HG03432 (cell line): ENCODE measurements at regions not wholly inside any gene's neighbourhood (a gene's known extent, or its start where the extent isn't known, plus 50 kb on each side); places are given as distances from the start of the nearest gene placed in this dataset.
A peak's percentile ranks its signal among the peaks of the same experiment; 100 is the strongest.
"Not testable (repeated sequence)": the region's sequence is repeated elsewhere in the genome, so short reads cannot be mapped to it uniquely, and the experiment has no call there.

Experiments used
- ATAC-seq: cut with Tn5 transposase; IDR thresholded peaks from one replicate; pipeline ENCODE4 v1.9.1; 2021; ENCODE audit warnings: mild to moderate bottlenecking, moderate library complexity; ENCODE audit not compliant: unreplicated experiment

- ATAC-seq, result not testable (repeated sequence)
Observed at GRCh38 chr10:46095943-46096342, 49.9 kb upstream of the MSMB start.

- no peak for ATAC-seq
Observed at GRCh38 chr10:46096446-46096845, 50.4 kb upstream of the MSMB start.

DNA sequence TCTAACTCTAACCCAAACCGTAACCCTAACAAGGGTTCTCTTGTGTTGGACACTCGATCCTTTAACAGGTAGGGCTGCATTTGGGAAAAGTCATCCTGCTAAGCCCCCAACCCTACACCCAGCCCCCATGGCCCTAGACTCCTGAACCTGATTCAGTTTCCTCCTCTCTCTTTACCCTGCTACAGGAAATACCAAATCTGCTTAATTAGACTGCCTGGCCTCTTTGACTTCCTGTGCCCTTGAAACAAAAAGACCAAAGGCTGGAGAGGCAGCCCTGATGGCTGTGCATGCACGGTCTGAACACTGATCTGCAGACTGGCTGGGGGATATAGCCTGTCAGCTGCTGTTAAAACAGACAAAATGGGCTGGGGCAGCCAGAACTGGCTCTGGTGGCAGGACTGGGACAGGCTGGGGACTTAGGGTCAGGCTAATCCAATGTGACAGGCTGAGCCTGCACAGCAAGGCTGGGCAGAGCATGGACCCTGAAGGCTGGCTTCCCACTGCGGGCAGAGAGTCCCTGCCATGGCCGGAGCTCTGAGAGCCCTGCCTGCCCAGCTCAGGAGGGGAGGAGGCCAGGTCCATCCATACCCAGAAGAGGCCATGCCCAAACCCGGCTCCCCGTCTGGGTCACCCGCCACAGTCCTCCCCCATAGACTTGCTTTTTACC, 51.0 kb upstream of the MSMB start:
- ATAC-seq, result no peak

DNA sequence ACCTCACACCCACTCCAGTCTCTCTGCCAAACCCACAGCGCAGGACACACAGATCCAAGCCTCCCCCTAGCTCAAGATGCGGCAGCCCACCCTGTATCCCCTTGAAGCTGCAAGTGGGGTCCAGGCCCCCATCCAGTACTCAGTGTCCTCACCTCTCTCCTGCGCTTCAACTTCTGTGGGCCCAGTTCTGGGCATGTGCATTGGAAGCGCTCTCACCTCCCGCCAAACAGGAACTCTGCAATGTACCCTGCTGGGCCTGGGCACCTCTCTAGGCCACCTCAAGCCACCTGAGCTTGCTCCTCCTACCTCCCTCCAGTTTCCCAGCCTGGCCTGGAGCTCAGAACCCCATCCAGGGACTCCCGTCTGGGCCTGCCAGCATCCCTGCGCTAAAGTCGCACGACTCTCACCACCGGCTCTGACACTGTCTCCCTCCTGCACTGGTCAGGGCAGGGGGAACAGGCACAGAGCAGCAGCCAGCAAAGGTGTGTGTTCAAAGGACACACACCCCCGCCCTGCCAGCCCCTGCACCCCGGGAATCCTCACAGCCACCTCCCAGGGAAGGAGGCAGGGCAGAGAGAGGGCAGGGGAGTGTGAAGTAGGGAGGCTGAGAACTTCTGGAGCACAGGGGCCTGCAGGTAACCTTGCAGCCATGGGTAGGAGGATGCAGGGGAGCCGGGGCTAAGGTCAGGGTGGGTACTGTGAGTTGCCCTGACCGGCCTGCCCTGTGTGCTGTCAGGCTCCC, 51.7 kb upstream of the MSMB start:
- no peak for ATAC-seq

- no peak for ATAC-seq
Observed at GRCh38 chr10:46098386-46098785, 52.3 kb upstream of the MSMB start.

DNA sequence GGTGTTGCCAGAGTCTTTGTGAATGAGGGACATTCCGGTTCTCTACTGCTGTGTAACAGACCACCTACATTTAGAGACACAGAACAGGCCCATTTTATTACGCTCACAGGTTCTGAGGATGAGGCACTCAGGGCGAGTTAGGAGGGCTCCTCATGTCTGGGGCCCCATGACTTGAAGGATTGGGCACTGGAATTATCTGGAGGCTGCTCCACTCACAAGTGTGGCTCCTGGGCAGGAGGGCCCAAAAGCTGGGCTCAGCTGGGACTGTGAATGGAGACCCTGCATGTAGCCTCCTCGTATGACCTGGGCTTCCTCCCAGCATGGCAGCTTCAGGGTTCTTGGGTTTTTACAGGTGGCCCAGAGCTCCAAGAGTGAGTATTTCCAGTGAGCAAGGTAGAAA, 52.9 kb upstream of the MSMB start:
- not testable (repeated sequence) for ATAC-seq

DNA sequence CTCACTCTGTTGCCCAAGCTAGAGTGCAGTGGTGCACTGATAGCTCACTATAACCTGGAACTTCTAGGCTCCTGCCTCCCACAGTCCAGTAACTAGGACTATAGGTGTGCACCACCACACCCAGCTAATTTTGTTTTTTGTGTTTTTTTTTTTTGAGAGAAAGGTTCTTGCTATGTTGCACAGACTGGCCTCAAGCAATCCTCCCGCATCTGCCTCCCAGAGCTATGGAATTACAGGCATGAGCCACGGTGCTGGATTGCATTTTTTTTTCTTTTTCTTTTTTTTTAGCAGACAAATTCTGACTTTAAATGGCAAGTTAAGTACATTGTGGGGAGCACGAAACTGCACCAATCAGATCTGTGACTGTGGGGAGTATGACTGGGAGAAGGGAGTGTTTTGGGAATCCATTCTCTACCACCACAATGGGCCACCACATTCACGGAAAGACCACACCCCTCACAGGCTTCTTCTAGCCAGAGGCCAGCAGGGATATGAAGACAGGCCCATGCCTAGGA, 58.1 kb upstream of the MSMB start:
- ATAC-seq, result no peak

- ATAC-seq, result not testable (repeated sequence)
Observed at GRCh38 chr10:46105416-46105815, 59.3 kb upstream of the MSMB start.

DNA sequence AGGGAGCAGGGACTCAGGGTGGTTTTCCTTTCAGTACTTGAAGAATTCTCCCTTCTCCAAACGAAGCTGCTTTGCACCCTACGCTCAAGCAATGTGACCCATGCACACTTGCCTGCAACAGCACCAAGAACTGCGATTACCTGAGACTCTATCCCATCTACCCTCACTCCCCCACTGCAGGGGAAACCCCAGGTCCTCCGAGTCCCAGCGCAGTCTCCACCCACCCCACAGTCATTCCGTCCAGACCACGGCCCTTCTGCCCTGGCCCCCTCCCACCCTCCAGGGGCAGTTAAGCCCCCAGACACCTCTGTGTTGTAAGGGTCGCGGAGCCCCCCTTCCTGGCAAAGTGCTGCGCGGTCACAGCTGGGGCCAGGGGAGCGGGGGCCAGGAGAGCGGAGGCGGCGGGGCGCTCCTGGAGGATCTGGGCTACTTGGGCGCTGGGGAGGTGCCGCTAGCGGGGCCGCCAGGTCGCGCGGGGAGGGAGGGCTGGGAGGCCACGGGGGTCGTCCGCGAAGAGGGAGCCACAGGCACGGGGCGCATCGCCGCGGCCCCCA, 59.9 kb upstream of the MSMB start:
- ATAC-seq, result peak; percentile 39

GRCh38 chr10:46106410-46107255, 60.6 kb upstream of the MSMB start:
- ATAC-seq, result peak; percentile 98

DNA sequence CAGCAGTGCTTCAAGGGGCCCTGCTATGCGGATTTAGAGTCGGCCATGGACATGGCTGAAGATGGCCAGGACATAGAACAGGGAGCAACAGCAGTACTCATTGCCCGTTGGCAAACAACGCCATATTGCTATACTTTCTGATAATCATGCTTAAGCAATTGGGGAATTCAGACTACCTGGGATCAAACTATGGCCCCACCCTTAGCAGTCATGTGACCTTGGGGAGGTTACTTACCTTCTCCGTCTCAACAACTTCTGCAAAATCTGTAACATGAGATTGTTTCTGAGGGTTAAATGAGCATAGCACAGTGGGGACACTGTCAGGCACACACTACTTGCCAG, 62.1 kb upstream of the MSMB start:
- ATAC-seq, result not testable (repeated sequence)

DNA sequence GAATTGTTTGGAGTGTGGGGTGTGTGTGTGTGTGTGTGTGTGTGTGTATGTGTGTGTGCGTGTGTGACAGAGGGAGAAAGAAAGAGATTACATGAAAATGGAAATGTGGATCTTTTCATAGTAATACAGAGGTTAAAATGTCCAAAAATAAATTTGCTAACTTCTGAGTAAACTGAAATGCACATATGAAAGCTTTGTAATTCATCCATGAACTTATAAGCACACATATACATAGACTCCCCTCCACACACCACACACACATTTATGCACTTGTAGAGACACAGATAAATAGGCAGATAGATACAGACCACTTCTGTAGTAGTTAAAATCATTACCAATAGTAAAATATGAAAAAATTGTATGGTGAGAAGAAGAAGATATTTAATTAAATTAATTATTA, 108.2 kb upstream of the MSMB start:
- ATAC-seq, result not testable (repeated sequence)

GRCh38 chr10:46154683-46155082, 108.6 kb upstream of the MSMB start:
- not testable (repeated sequence) for ATAC-seq

DNA sequence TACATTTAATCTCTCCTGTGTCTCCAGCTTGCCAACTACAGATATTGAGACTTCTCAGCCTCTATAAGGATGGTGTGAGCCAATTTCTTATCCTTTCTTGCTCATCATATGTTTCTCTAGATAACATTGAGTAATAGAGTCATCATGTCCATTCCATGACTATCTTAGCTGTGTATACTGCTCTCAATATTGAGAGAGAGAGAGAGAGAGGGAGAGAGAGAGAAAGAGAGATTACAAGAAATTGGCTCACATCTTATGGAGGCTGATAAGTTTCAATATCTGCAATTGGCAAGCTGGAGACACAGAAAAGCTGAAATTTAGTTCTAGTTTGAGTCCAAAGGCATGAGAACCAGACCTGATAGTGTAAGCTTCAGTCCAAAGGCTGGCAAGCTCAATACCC, 110.8 kb upstream of the MSMB start:
- ATAC-seq, result not testable (repeated sequence)

- no peak for ATAC-seq
Observed at GRCh38 chr10:46169736-46170135, 117.1 kb upstream of the ANTXRL start.

GRCh38 chr10:46170789-46171188, 116.0 kb upstream of the ANTXRL start:
- no peak for ATAC-seq

DNA sequence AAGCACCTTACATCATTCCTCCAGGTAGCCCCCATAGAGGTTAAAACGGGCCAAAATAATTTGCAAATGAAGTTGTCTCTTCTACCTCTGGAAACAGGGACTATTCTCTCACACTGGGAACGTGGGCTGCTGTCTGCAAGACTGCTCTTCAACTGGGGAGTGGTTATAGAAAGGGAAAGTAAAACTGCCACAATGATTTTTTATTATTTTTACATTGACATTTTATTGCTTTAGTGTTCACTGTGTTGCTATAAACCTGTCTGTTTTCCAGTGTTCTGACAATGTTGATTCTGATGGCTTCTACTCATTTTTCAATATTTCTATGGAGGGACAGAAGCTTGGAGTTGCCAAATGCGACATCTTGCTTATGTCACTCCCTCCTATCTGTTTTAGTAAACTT, 115.1 kb upstream of the ANTXRL start:
- ATAC-seq, result no peak

DNA sequence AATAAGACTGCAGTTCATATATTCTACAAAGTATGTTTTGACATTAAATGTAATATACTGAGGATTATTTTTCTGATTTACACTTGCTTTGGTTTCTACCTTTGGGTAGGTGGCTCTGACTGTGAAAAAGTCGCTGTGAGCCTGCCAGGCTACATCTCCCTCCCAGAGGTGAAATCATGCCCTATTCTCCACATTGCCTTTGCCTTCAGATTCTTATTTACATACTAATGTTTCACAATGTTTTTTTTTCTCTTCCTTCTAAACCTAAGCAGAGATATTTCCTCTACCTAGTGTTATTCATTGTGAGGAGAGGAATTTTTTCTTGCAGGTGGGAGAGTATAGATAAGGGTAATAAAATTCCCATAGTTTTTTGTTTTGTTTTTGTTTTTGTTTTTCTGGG, 111.5 kb upstream of the ANTXRL start:
- ATAC-seq, result no peak

DNA sequence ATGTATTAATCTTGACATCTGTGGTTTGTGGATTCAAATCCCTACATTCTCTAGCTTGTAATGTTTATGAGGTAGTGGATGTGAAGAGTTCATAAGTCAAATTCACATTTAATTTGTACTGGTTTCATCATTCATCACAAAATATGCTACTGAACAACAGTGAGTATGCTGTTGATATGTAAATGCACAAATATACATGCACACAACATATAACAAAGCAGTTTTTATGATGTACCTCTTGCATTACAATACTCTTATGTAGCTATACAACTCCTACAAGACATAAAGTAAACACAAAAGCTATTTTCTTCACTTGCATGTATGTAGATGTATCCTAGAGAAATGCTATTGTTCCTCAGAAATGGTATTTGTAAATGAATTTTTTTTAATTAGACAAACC, 111.0 kb upstream of the ANTXRL start:
- ATAC-seq, result no peak

DNA sequence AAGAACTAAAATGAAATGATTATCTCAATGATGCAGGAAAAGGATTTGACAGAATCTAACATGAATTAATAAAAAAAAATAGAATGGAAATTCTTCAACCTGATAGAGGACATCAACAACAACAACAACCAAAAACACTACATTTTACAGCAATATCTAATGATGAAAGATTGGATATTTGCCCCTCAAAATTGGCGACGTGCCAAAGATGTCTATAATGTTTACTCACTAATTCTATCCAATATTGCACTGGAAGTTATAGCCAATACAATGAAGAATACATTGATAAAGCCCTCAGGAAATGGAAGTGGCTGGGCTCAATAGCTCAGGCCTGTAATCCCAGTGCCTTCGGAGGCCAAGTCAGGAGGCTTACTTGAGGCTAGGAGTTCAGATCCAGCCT, 99.4 kb upstream of the ANTXRL start:
- not testable (repeated sequence) for ATAC-seq

DNA sequence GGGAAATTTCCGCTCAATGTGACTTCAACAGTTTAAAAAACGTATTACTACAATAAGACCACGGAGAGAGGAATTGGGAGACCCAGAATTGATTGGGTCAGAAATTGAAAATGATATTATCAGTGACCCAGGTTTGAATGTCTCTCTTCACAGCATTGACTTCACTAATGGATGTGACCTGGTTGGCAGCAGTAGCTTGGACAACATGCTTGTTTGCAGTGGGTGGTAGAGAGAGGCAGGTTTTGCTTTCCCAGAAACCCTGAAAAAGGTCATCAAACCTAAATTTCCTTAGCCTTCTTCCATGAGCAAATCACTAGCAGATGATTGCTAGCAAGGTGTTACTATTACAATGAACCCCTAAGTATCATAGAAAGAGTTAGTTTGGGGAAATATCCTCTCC, 89.7 kb upstream of the ANTXRL start:
- ATAC-seq, result no peak
